CD4-positive, alpha-beta T cell treated with Interleukin-10 for 1 hour (primary cell): ENCODE measurements at regions not wholly inside any gene's neighbourhood (a gene's known extent, or its start where the extent isn't known, plus 50 kb on each side); places are given as distances from the start of the nearest gene placed in this dataset.

ENCODE experiments used
- DNase-seq: peaks from one replicate; pipeline ENCODE4 v3.0.0-alpha.2; 2020

DNA sequence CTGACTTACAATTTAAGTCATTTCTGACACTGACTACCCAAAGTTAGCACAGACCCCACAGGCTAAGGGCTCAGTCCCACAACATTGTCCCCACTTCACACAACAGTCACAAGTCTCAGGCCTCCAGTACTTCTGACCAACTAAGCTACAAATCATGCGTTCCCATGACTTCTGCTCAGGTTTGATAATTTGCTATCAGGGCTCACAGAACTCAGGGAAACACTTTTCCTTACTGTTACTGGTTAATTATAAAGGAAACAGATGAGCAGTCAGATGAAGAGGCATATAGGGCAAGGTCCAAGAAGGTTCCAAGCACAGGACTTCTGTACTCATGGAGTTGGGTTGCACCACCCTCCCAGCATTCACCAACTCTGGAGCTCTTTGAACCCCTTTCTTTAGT lies 151.2 kb upstream of the TNR start:
- no peak for DNase-seq

DNA sequence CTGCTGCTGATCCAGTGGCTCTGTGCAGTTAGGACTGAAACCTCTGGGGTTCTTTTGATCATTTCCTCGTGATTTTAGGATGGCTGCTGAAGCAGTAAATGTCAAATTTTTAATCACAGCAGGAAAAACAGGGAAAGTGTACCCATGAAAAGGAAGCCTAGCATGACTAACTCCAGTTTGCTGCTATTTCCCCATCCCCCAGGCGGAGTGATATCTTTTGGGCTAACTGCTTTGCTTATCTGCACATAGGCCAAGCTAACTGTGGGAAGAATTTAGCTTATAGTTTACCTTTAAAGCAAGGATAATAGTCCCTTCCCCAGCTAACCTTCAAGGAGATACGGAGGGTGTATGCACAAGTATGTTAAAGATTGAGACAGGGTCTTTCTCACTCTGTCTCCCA lies 149.8 kb upstream of the TNR start:
- no peak for DNase-seq

DNA sequence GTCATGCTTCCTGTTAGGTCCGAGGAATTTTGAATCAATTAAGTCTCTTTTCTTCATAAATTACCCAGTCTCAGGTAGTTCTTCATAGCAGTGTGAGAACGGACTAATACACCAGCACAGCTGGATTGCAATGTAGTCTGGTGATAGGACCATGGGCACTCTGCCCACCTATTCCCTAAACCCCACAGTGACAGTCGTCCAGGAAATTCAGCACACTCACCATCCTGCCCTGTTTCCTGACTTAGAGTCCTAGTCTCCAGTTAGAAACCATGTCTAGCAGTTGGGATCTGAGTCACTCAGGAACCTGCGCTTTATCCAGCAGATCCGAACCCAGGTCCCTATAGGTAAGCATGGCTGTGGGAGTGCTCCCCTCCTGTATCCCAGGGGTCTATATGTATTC lies 149.3 kb upstream of the TNR start:
- DNase-seq, result no peak

DNA sequence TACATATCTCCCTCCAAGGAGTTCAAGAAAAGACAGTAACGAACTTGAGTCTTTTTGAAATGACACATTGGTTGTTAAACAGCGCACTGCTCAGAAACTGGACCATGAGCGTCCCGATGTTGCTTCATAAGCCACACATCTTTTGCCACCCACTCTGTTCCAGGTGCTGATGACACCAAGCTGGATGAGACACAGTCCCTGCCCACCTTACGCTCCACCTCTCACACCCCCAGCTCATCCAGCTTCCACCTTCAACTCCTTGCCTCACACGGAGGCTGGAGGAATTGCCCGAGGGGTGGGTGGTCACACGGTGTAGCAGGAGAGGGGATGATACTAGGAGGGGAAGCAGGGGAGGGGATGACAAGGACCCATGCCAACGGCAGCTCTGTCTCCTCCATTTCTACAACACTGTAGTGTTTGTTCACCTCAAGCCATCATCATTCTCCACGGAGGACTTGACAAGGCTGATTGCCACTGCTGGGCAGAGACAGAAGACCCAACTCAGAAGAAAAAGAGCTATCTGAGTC lies 148.5 kb upstream of the TNR start:
- no peak for DNase-seq

DNA sequence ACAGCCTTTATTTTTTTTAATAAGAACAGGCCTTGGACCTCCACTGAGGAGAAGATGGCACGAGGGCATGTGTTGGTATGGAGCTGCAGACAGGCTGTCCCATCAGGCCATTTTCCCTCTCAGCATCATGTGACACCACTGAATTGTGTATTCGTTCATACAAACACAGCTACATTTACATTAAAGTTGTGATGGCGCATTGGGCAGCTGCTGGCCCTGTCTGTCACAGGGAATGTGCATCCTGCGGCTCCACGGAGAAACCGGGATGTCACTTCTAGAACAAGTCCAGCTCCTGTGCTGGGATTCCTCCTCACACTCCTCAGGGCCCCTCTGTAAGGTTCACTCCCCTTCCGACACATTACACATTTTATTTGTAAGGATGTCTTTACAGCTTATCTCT lies 147.6 kb upstream of the TNR start:
- DNase-seq, result no peak

DNA sequence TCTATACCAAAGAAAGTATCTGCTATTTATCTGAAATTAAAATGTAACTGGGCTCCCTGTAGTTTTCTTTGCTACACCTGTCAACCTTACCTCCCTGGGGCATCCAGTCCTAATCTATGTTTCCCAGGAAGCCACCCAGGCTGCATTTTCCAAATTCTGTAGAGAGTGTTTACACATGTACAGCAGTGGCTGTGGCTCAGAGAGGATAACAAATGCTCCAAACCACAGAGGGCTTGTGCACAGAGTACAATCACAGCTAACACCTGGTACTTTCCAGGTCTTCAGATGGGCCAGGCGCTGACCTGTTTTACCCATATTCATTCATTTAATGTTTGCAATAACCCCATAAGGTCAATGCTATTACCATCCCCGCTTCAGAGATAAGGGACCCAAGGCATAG lies 146.5 kb upstream of the TNR start:
- DNase-seq, result no peak

DNA sequence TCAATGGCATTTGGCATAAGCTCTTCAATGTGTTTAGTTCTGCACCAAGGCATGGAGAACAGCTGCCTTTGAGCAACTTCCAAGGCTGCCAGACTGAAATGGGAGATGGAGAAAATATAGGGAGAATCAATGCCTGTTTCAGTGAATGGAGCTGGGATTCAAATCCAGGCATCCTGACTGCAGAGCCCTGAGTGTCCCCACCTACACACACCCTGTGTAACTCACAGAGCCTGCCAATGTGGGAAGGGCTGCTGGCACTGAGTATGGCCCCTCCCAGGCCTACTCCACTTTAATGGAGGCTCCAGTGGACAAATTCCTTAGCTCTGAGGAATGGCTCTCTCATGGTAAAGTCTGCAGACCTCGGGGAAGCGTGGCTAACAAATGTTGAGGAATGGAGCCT lies 145.6 kb upstream of the TNR start:
- no peak for DNase-seq

DNA sequence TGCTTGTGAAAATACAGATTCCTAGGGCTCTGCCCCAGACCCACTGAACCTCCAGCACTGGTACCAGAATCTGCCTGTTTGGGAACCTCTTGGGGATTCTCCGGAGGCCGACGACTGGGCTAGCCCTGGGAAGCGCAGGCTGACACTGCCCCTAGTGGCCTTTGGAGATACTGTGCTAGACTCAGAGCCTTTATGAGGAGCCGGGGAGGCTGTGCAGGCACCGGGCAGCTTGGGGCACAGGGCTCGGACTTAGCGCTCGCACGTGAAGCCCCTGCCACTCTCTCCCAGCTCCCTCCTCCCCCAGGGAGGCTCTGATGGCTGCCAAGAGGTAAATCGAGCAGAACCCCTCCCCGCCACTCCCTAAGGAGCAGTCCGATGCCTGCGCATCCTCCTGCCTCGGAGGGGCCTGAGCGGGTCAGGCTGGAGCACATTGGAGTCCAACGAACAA lies 144.6 kb upstream of the TNR start:
- peak; percentile 1 for DNase-seq

DNA sequence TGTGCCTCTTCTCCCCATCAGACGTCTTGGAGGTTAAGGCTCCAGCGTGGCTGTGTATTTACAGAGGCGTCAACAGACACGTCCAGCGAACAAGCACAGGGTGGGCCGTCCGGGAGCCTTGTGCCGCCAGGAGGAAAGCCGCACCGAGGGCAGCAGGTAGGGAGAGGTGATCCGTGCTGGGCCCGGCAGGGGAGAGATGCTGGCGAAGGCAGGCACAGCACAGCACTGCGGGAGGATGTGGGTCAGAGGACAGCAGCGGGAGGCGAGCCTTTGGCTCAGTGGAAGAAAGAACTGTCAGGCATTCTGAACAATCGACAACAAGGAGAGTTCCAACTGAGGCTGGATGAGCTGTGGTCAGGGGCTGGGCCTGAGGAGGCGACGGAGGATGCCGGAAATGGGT lies 144.1 kb upstream of the TNR start:
- no peak for DNase-seq

DNA sequence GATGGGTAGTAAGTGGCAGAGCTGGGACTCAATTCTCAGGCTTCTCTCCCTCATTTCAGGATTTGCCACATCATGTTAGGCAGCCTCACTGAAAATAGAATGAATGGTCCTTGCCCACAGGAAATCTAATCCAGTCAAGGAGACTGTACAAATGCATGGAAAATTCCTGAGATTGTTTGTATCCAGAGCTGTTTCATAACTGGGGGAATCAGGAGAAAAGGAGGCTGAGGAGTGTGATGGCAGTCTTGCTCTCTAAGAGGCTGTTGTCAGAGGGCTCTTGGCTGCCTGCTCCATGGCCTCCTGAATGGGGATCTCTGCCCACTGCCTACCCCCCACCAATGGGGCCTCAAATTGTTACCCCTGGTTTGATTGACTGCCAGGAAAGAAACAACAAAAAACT lies 141.9 kb upstream of the TNR start:
- no peak for DNase-seq

DNA sequence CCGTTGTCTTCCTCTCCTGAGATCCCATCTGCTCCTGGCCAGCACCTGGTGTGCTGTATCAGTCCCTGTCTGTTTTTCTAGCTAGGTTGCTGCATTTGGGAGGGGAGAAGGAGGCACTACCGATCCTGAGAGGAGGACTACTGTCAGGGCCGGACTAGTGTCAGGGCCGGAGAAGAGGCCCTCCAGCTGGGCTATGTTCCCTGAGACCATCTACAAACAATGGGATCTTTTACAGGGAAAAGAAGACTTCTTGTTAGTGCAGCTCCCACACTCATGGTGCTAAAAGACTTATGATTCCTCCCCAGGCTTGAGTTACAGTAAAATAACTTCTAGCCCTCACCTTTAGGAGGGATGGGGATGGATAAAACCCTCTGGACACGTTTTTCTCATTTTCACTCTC lies 141.0 kb upstream of the TNR start:
- no peak for DNase-seq

DNA sequence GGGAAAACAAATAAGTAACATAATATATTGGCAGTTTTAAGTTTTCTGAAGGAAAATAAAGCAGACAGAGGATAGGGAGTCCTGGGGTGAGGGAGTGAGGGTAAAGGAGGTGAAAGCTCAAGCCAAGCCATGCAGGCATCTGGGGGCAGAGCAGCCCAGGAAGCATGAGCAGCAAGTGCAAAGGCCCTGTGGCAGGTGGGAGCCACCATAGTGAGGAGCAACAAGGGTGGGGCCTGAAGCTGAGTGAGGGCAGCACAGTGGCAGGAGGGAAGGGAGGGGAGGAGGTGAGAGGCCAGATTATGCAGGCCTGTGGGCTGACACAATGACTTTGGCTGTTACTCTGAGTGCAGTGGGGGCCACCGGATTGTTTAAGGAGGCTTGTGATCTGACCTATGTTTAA lies 138.8 kb upstream of the TNR start:
- no peak for DNase-seq

DNA sequence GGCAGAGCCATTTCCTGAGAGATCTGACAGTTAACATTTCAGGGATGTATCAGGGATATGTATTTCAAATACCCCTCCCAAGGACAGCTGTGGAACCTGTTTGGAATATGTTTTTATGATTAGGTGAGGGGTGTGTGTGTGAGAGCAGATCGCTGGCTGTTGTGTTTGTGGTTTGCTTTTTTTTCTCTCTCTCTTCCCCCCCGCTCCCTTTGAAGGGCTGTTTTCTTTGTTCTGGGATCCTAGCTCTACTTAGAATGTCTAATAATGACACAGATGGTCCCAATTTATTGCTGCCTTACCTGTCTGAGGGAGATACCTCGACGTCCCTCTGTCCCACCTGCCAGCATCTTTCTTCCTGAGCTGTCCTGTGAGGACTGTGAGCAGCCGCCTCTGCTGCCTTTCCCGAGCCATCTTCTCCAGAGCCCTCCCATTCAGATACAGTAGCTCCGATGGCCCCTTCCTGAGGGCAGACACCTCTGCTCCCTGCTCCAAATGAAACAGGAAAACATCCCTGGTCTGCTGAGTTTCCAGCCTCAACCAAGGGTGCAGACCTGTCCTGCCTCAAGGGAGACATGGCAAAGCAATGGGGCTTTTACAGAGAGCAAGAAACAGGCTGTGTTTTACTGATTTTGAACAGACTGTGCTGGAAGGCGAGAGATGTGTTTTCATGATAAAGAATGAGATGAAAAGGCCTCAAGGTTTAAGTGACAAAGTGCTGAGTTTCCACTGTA lies 138.0 kb upstream of the TNR start:
- DNase-seq, result no peak

DNA sequence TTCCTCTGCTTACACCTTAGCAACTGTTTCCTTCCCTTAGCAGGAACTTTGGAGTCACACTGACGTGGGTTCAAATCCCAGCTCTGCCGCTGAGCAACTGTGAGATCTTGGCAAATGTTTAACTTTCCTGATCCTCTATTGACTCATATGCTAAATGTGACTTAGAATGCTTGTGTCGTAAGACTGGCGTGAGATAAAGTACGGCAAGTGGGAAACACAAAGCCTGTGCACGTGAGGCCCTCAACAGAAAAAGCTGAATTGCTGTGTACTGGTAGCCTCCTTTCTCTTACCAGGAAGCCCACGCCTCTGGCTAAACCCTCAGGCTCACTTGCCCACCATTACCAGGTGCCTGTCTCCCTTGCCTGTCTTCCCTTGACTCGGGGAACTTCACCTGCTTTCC lies 135.4 kb upstream of the TNR start:
- no peak for DNase-seq

DNA sequence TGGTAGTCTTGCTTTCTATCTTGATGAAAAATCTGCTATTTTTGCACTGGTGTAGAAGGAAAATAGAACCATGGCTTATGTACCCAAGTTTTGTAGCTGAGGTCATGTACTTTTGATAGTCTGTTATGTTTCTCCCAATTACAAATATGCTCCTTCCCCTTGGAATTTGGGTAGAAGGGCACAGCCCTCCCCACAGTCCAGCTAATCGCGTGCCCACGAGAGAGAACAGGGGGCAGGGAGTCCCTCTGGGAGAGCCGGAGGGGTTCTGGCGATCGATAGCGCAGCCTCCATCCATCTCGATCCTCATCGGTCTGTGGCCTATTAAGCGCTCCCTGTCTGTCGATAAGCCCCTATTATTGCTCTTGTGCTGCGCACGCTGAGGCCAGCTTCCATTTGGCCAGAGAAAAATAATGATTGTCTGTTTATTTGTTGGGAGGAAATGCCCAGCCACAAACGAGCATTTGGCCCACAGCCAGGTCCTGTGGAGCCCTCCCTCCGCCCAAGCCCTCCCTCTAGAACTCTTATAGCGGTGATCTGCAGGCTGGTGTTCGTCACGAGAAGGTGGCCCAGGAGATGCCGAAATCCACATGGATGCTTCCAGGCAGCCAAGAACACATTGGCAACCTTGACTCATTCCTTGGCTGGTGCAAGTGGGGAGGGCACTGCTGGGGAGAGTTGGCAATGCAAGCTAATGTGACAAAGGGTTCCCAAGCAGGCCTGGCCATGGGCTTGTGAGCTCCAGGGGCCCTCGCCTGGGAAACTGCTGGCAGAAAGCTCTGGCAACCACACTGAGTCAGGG lies 134.7 kb upstream of the TNR start:
- DNase-seq, result no peak

DNA sequence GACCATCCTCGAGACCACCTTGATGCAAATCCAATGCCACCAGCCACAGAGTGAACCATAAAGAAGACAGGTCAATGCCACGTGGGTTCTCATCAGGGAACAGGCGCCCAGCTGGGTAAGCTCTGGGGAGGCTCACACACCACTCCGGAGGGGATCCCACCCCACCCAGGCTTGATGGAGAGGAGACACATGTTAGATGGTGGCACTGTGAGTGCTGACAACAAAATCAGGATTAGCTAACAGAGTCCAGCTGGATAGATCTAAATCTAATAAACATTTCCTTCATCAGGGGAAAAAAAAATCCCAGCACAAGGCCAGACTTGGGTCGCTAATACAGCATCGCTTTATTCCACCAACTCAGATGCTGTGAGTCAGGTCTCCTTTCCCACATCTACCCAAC lies 132.2 kb upstream of the TNR start:
- DNase-seq, result no peak

DNA sequence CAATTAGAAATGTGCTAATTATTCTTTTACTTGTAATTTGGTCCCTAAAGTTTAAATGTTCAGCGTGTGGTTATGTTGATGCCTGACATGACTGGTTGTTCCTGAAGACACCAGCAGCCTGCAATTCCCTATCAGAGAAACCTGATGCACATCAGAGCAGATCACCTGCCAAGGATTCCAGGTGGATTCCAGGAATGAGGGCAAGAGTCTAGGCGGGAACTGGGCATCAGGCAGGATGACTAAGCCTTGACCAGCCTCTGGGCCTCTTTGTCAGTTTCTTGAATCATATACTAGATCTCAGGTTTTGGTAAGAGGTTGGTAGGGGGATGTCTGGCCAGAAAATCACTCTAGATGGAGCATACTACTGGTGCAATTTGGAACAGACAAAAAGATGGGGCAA lies 130.7 kb upstream of the TNR start:
- no peak for DNase-seq

DNA sequence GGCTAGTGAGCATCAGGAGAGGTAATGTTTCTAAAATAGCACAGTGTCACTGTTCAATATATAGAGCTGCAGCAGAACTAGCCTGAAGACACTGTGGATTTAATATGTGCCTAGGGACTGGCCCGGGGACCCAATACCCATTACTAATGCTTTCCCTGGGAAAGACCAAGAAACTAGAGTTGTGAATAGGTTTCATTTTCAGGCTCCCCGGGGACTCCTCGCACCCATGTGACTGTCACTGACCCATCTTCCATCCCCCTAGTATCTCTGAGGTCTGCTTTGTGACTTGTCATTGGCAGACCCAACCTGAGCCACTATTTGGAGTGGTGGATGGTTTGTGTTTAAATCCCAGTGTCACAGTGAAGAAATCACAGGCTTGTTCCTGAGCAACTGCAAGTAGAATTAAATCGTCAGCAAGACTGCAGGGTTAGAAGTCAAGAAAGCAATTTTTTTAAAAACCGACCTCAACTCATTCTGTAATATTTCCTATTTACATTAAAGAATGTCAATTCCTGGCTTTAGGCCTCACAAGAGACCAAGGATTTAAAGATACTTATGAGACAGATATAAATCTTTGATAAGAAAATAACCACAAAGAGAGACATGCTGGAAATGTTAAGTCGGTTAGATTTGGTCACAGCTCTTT lies 130.0 kb upstream of the TNR start:
- no peak for DNase-seq

DNA sequence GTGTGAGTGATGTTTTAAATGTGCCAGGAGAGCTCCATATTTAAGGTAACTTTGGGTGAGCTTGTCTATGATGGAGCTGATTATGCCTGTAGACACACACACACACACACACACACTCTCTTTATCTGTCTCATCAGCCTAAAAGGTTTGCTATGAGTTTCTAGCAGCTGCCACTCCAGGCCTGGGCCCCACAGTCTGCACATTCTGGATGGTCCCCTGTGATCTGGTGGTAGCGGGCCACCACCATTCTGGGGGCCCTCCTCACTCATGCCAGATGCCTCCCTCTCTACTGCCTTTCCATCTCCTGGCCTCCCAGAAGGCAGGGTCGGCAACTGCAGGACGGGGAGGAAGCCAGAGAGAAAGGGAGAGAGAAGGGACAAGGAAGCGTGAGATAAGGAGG lies 129.2 kb upstream of the TNR start:
- no peak for DNase-seq

DNA sequence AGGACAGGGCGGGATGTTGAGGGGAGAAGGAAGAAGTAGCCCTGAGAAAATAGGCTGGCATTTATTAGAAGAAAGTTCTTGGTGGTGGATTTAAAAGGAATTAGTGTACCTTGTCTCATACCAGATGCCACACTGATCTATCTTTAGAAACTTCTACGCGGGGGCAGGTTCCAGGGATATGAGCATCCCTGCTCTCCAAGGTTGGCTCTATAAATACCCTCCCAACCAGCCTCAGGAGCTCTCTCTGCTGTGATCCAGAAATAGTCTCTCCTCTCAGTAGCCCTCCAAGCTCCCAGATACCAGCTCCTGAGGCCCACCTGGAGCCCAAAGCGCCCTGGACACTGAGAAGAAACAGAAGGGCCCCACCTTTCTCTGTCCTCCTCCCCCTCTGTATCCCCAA lies 128.3 kb upstream of the TNR start:
- DNase-seq, result no peak

DNA sequence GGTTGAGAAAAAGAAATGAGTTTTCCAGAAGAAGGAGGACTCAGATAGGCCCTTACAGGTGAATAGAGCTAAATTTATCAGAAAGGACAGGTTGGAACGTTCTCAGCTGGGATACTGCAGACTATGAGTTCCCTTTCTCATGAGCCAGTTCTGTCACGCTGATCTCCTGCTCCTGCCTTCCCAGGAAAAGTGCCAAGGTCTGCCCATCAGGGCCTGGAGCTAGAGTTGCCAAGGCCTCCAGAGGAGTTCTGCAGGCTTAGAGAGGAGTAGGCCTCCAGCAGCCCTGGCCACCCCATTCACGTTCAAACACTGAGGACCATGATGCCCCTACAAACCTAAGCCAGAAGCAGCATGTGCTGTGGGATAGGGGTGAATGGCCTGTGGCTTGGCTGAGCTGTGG lies 126.8 kb upstream of the TNR start:
- no peak for DNase-seq

DNA sequence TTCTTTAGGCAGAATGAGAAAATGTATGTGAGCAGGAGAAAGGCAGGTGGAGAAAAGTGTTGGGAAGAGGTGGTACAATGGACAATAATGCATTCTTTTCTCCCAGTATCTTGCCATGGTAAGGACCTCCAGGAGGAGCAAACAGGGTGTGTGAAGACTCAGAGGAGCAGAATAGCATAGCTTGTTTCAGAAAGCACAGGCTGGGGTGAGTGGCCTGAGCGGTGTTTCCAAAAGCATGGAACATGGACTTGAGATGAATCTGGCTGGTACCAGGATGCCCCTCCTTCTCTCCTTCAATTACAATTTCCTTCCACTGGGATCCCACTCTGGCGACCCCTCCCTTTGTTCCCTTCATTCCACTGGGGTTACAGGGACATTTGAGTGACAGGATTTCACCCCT lies 123.4 kb upstream of the TNR start:
- DNase-seq, result no peak

DNA sequence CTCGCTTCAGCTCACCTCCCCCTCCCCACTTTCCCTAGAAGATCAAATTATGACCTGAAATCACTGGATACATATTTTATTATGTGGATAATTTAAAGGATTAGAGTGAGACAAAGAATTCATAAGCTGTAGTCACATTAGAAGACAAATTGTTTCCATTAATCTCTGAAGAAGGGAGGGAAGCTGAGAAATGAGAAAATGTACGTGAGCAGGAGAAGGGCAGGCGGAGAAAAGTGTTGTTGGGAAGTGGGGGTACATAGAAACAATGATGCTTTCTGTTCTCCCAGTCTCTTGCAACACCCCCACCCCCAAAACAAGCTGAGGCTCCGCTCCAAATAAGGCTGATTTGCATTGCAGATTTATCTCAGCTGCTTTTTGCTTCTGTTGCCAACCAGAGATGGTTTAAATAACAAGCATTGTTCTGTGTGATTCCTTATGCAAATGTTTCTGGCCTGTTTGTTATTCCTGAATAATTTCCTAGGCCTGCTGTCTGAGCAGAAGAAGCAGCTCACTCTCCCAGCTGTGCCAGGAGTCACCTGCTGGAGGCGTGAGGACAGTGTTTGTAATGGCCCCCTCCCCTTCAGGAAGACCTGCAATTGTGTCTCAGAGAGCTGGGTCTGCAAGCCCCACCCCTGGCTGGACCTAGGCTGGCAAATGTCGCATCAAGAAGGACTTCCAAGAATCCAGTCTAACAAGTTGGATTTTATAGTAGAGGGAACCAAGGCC lies 121.8 kb upstream of the TNR start:
- no peak for DNase-seq
